Mammary epithelial cell (primary cell): ENCODE measurements at regions not wholly inside any gene's neighbourhood (a gene's known extent, or its start where the extent isn't known, plus 50 kb on each side); places are given as distances from the start of the nearest gene placed in this dataset.

Source experiments
- CTCF ChIP-seq, 2 donors: IDR thresholded peaks in 1 of 2; conservative IDR thresholded peaks in 1 of 2; 2 replicates each; pipeline ENCODE4 v1.5.1; 2011 to 2012; ENCODE audit warnings: inconsistent platforms in 2 of 2, low read length in 2 of 2, mild to moderate bottlenecking in 2 of 2, control low read depth in 1 of 2, low read depth in 1 of 2; ENCODE audit not compliant: insufficient read depth in 1 of 2; ENCODE audit errors: extremely low read depth in 1 of 2
- EZH2 ChIP-seq: IDR thresholded peaks from 2 replicates; pipeline ENCODE4 v1.6.1; 2012; ENCODE audit warnings: low read length, inconsistent platforms, borderline replicate concordance

GRCh38 chr3:127457094-127457475 is 133.4 kb downstream of the TPRA1 start:
- TF ChIP-seq CTCF (conservative IDR thresholded peaks at IDR 0.05 in 1 of 2, IDR thresholded peaks at IDR 0.05 in 1 of 2; ENCODE audit: extremely low read depth in 1 of 2, insufficient read depth in 1 of 2, low read depth in 1 of 2, low read length in 2 of 2) = no peak
- TF ChIP-seq EZH2 = no peak
